HepG2 (cell line): ENCODE measurements at regions not wholly inside any gene's neighbourhood (a gene's known extent, or its start where the extent isn't known, plus 50 kb on each side); places are given as distances from the start of the nearest gene placed in this dataset.

Experiments
- ATAC-seq: fragments of 200-7000 bp; cut with Tn5 transposase; 3 replicates; pipeline ENCODE4 v1.9.1; 2020; ENCODE audit warnings: mild to moderate bottlenecking, moderate library complexity
- BruUV-seq: library from RNA; stranded (reverse); fragments of 400-500 nt; replicated peaks from 2 replicates; lab custom pipeline; 2021; lab: Mats Ljungman, UMichigan
- CTCF ChIA-PET: fragments of 300-600 bp; formaldehyde crosslinking; extraction: SDS; loops from one replicate; lab custom pipeline; 2021; ENCODE audit warnings: low total read pairs, inconsistent platforms, low intra/inter-chr PET ratio; lab: Yijun Ruan, JAX
- POLR2A ChIA-PET: fragments of 350-600 bp; sonication (Branson Sonifier 250); formaldehyde crosslinking; loops from one replicate; lab custom pipeline; 2020; ENCODE audit warnings: antibody characterized with exemption, inconsistent platforms; lab: Yijun Ruan, JAX
- DNase-seq: peaks from one replicate; pipeline ENCODE4 v3.0.0-alpha.2; 2015; ENCODE audit warnings: low spot score
- FAIRE-seq: peaks from 3 replicates; lab custom pipeline; 2011; peaks lifted over from hg19 to GRCh38; lab: Jason Lieb, UNC
- H2AFZ ChIP-seq: one replicate; pipeline ENCODE4 v1.6.1; 2011; ENCODE audit warnings: low read length, inconsistent platforms
- H3K27ac ChIP-seq: fragments of 300-600 bp; 3 replicates; pipeline ENCODE4 v1.8.0; 2011; ENCODE audit warnings: mixed run types, mild to moderate bottlenecking, mixed read lengths, low read length, inconsistent platforms; ENCODE audit not compliant: insufficient read depth; ENCODE audit errors: extremely low read length
- H3K27me3 ChIP-seq, 2 experiments: fragments of 200-600 bp in 1 of 2; 2 replicates in 1 of 2; 3 replicates in 1 of 2; pipeline versions ENCODE4 v1.6.0 to v1.8.0; 2011; ENCODE audit warnings: low read length in 2 of 2, mild to moderate bottlenecking in 2 of 2, moderate library complexity in 2 of 2, inconsistent platforms in 1 of 2; ENCODE audit not compliant: insufficient read depth in 2 of 2, control insufficient read depth in 1 of 2
- H3K36me3 ChIP-seq, 2 experiments: fragments of 200-600 bp in 1 of 2; replicated peaks in 1 of 2; 2 replicates in 1 of 2; 3 replicates in 1 of 2; pipeline versions ENCODE4 v1.5.1 to v1.8.0; 2011; ENCODE audit warnings: low read length in 2 of 2, inconsistent platforms in 1 of 2; ENCODE audit not compliant: insufficient read depth in 2 of 2, control insufficient read depth in 1 of 2
- H3K4me1 ChIP-seq: 2 replicates; pipeline ENCODE4 v1.5.1; 2012; ENCODE audit warnings: low read length, inconsistent platforms; ENCODE audit not compliant: insufficient read depth
- H3K4me2 ChIP-seq: 2 replicates; pipeline ENCODE4 v1.6.0; 2011; ENCODE audit warnings: low read depth, low read length, inconsistent platforms
- H3K4me3 ChIP-seq, 3 experiments: fragments of 200-600 bp in 1 of 3; sonication (generic), shearing (Covaris generic) in 1 of 3; replicated peaks in 1 of 3; 2 replicates each; pipeline ENCODE4 v1.5.1; 2011 to 2016; ENCODE audit warnings: low read length in 3 of 3, inconsistent platforms in 2 of 3, low read depth in 2 of 3, mild to moderate bottlenecking in 2 of 3, control low read depth in 1 of 3, mixed read lengths in 1 of 3; ENCODE audit not compliant: insufficient read depth in 1 of 3
- H3K79me2 ChIP-seq: one replicate; pipeline ENCODE4 v1.6.1; 2011; ENCODE audit warnings: low read length, inconsistent platforms; ENCODE audit not compliant: insufficient read depth
- H3K9ac ChIP-seq: 2 replicates; pipeline ENCODE4 v1.6.0; 2011; ENCODE audit warnings: mild to moderate bottlenecking, low read depth, low read length, inconsistent platforms; ENCODE audit not compliant: insufficient read depth
- H3K9me3 ChIP-seq: 2 replicates; pipeline ENCODE4 v1.5.1; 2012; ENCODE audit warnings: mild to moderate bottlenecking, low read length
- H4K20me1 ChIP-seq: 2 replicates; pipeline ENCODE4 v1.6.0; 2011; ENCODE audit warnings: inconsistent platforms, mild to moderate bottlenecking, low read length, moderate library complexity; ENCODE audit not compliant: insufficient read depth
- HIVEP1 ChIP-seq: sonication (generic); formaldehyde crosslinking; IDR thresholded peaks from 2 replicates; pipeline ENCODE4 v1.4.0; 2020; ENCODE audit warnings: mild to moderate bottlenecking, missing genetic modification reagents
- HNRNPH1 ChIP-seq: fragments of 200-400 bp; formaldehyde crosslinking; optimal IDR thresholded peaks from 2 replicates; pipeline ENCODE3; 2017; ENCODE audit warnings: mild to moderate bottlenecking, low read depth, low read length
- HNRNPL ChIP-seq: fragments of 200-400 bp; formaldehyde crosslinking; IDR thresholded peaks from 2 replicates; pipeline ENCODE4 v1.6.1; 2017; ENCODE audit warnings: mild to moderate bottlenecking, low read depth, low read length
- HNRNPUL1 ChIP-seq: fragments of 200-400 bp; formaldehyde crosslinking; IDR thresholded peaks from 2 replicates; pipeline ENCODE4 v1.6.1; 2017; ENCODE audit warnings: low read depth, mild to moderate bottlenecking, low read length, moderate library complexity
- KLF11 ChIP-seq: IDR thresholded peaks from 2 replicates; pipeline ENCODE4 v1.6.1; 2016; ENCODE audit warnings: missing compliant biosample characterization
- KLF9 ChIP-seq: IDR thresholded peaks from 2 replicates; pipeline ENCODE4 v1.6.1; 2016; ENCODE audit warnings: low read depth
- NONO ChIP-seq, 2 experiments: fragments of 450-650 bp in 1 of 2; sonication (generic) in 1 of 2; formaldehyde crosslinking in 1 of 2; IDR thresholded peaks in 1 of 2; conservative IDR thresholded peaks in 1 of 2; 2 replicates each; pipeline versions ENCODE4 v1.6.1 to v1.8.0; 2017 to 2022; ENCODE audit warnings: mild to moderate bottlenecking in 1 of 2, missing genetic modification reagents in 1 of 2, moderate library complexity in 1 of 2
- SMAD1 ChIP-seq: sonication (generic); formaldehyde crosslinking; IDR thresholded peaks from 2 replicates; pipeline ENCODE4 v1.4.0; 2020; ENCODE audit warnings: missing genetic modification reagents, low read depth, mild to moderate bottlenecking, borderline replicate concordance
- SMC3 ChIP-seq: IDR thresholded peaks from 2 replicates; pipeline ENCODE4 v1.6.1; 2011; ENCODE audit warnings: low read length, improper control_type of control experiment
- SNAI1 ChIP-seq: sonication (generic); formaldehyde crosslinking; IDR thresholded peaks from 2 replicates; pipeline ENCODE4 v1.5.0; 2020; ENCODE audit warnings: mild to moderate bottlenecking, missing genetic modification reagents, borderline replicate concordance
- SOX6 ChIP-seq, 2 experiments: fragments of 450-650 bp in 1 of 2; sonication (generic) in 1 of 2; formaldehyde crosslinking in 1 of 2; IDR thresholded peaks; 2 replicates each; pipeline versions ENCODE4 v1.4.0 to v1.6.1; 2017 to 2020; ENCODE audit warnings: antibody characterized with exemption in 1 of 2, mild to moderate bottlenecking in 1 of 2, missing genetic modification reagents in 1 of 2
- ZBTB21 ChIP-seq: sonication (generic); formaldehyde crosslinking; IDR thresholded peaks from 2 replicates; pipeline ENCODE4 v1.4.0; 2020; ENCODE audit warnings: missing genetic modification reagents
- ZNF225 ChIP-seq: sonication (generic); formaldehyde crosslinking; IDR thresholded peaks from 2 replicates; pipeline ENCODE4 v1.4.0; 2020; ENCODE audit warnings: mild to moderate bottlenecking, missing genetic modification reagents
- ZNF761 ChIP-seq: sonication (generic); formaldehyde crosslinking; conservative IDR thresholded peaks from 2 replicates; pipeline ENCODE4 v1.4.0; 2020; ENCODE audit warnings: mild to moderate bottlenecking, missing genetic modification reagents
- WGBS: methylation state at CpG from one replicate; pipeline ENCODE4 v1.1.6; 2017; ENCODE audit warnings: low lambda C conversion rate; 5-methylcytosine and 5-hydroxymethylcytosine counted together
- in situ Hi-C: cut with HindIII; loops from 2 replicates; pipeline ENCODE4 v1.10.0; 2017; ENCODE audit warnings: low pct_unique_long_range_greater_than_20kb; ENCODE audit not compliant: extremely low pct_ligation_motif_present
- intact Hi-C: fragments of 100-400 bp; cut with micrococcal nuclease; formaldehyde crosslinking; loops from one replicate; pipeline ENCODE4 v1.10.0; 2022; ENCODE audit not compliant: unreplicated experiment
- TF ChIP-seq, protein P1 (sequence below): sonication (generic); formaldehyde crosslinking; IDR thresholded peaks from 2 replicates; pipeline ENCODE4 v1.8.1; 2023; ENCODE audit warnings: missing genetic modification reagents, mild to moderate bottlenecking, borderline replicate concordance
- TF ChIP-seq, protein P2 (sequence below): sonication (generic); formaldehyde crosslinking; IDR thresholded peaks from 2 replicates; pipeline ENCODE4 v1.4.0; 2020; ENCODE audit warnings: mild to moderate bottlenecking, low read depth, missing genetic modification reagents
- TF ChIP-seq, protein P3 (sequence below): sonication (generic); formaldehyde crosslinking; IDR thresholded peaks from 2 replicates; pipeline ENCODE4 v1.9.0; 2021; ENCODE audit warnings: missing genetic modification reagents, mild to moderate bottlenecking, borderline replicate concordance

DNA sequence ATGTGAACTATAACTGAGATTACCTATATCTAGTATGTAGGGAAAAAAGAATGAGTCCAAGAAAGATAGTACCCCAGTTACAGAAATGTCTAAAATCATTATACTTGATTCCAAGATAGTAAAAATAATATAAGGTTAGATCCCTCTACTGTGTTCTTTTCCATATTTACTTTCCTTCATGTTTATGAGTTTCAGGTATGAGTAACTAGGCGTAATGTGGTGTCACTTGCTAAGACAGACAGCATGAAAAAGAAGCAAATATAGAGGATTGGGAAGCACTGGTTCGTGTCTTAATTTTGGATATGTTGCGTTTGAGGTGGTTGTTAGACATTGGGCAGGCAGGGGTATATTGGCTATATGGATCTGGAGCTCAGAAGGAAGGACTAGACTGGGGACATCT is 168.1 kb upstream of the PFN2 start:
- intact Hi-C loops (no loop called here), in situ Hi-C loops (no loop called here)
- 6% methylated on average over 3 of the region's 3 CpGs for WGBS
- Histone ChIP-seq H2AFZ (no peak overlapping the region), H3K9ac (no peak overlapping the region), H4K20me1 (no peaks in the 10 kb centered on the region), H3K27me3 (no peaks in the 10 kb centered on the region), H3K36me3 (no peaks in the 10 kb centered on the region), H3K4me3 (no peak overlapping the region), H3K4me1 (no peaks in the 10 kb centered on the region), H3K9me3 (no peaks in the 10 kb centered on the region), H3K79me2 (no peaks in the 10 kb centered on the region), H3K4me2 (no peak overlapping the region), H3K27ac (no peak overlapping the region)
- TF ChIP-seq KLF9 (no peak), ZNF761 (CRISPR knock-in tag) (no peak), HNRNPL (no peak), HNRNPUL1 (no peak), ZNF225 (CRISPR knock-in tag) (no peak), ZBTB21 (no peak), NONO (IDR thresholded peaks at IDR 0.05) (no peak), NONO (CRISPR knock-in tag; conservative IDR thresholded peaks at IDR 0.05) (no peak), HIVEP1 (no peak), HNRNPH1 (no peak), SMC3 (no peak), SNAI1 (CRISPR knock-in tag) (no peak), SMAD1 (CRISPR knock-in tag) (no peak), SOX6 (IDR thresholded peaks at IDR 0.05) (no peak), SOX6 (CRISPR knock-in tag; IDR thresholded peaks at IDR 0.05) (no peak), KLF11 (CRISPR knock-in tag) (no peak)
- TF ChIP-seq, protein P1, sequence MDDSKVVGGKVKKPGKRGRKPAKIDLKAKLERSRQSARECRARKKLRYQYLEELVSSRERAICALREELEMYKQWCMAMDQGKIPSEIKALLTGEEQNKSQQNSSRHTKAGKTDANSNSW (CRISPR knock-in tag): no peak
- TF ChIP-seq, protein P2, sequence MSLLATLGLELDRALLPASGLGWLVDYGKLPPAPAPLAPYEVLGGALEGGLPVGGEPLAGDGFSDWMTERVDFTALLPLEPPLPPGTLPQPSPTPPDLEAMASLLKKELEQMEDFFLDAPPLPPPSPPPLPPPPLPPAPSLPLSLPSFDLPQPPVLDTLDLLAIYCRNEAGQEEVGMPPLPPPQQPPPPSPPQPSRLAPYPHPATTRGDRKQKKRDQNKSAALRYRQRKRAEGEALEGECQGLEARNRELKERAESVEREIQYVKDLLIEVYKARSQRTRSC (CRISPR knock-in tag): no peak
- TF ChIP-seq, protein P3, sequence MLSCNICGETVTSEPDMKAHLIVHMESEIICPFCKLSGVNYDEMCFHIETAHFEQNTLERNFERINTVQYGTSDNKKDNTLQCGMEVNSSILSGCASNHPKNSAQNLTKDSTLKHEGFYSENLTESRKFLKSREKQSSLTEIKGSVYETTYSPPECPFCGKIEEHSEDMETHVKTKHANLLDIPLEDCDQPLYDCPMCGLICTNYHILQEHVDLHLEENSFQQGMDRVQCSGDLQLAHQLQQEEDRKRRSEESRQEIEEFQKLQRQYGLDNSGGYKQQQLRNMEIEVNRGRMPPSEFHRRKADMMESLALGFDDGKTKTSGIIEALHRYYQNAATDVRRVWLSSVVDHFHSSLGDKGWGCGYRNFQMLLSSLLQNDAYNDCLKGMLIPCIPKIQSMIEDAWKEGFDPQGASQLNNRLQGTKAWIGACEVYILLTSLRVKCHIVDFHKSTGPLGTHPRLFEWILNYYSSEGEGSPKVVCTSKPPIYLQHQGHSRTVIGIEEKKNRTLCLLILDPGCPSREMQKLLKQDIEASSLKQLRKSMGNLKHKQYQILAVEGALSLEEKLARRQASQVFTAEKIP (CRISPR knock-in tag): no peak
- FAIRE-seq (no peak), DNase-seq (no peak), ATAC-seq (no peak)
- POLR2A ChIA-PET: no interaction called here
- BruUV-seq: no TSS peak
- CTCF ChIA-PET: no interaction called here
